Umbilical cord (tissue), 1 donor: ENCODE measurements at regions not wholly inside any gene's neighbourhood (a gene's known extent, or its start where the extent isn't known, plus 50 kb on each side); places are given as distances from the start of the nearest gene placed in this dataset.
A peak's percentile ranks its signal among the peaks of the same experiment; 100 is the strongest.

Experiments
- DNase-seq: peaks from one replicate; pipeline ENCODE4 v3.0.0-alpha.2; 2015; ENCODE audit warnings: low spot score

- no peak for DNase-seq
Observed at GRCh38 chr5:56350597-56351170, 117.6 kb upstream of the ANKRD55 start.

- peak; percentile 81 for DNase-seq
Observed at GRCh38 chr5:56350011-56350596, 117.0 kb upstream of the ANKRD55 start.

DNA sequence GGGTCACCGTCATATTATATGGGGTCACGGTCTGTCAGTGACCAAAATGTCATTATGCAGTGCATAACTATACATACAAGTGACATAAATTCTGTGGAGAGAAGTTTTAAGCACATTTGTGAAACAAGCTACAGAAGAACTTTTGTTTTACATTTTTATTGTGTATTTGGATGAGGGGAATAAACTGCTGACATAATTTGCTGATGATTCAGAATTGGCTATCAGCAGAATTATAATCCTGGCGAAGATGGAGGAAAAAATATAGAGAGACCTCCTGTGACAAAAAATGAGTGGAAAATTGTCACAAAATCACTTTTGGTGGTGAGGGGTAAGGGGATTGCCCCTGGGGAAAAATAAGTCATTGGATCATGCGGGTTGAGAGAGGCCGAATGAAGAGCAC lies 116.3 kb upstream of the ANKRD55 start:
- no peak for DNase-seq

- peak; percentile 81 for DNase-seq
Observed at GRCh38 chr5:56346741-56347535, 113.8 kb upstream of the ANKRD55 start.

DNA sequence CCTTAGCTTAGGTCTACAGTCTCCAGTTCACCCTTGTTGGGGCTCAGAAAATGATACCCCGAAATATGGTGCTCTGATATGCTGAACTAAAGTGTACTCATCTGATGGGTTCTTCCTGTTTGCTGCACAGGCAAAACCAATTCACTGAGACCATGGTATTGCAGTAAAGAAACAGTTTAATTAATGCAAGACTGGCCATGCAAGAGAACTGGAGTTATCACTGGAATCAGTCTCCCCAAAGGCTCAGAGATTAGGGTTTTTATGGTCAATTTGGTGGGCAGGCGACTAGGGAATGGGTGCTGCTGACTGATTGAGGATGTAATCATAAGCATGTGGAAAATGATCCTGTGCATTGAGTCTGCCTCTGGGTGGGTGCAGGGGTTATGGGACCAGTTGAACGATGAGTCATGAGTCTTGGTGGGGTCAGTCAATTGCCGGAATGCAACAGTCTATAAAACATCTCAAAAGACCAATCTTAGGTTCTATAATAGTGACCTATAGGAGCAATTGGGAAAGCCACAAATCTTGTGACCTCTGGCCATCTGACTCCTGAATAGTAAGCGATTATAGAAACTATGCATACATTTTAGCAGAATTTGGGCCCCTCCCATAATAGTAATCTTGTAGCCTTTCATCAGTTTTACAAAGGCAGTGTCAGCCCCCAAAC lies 113.0 kb upstream of the ANKRD55 start:
- DNase-seq = no peak

DNA sequence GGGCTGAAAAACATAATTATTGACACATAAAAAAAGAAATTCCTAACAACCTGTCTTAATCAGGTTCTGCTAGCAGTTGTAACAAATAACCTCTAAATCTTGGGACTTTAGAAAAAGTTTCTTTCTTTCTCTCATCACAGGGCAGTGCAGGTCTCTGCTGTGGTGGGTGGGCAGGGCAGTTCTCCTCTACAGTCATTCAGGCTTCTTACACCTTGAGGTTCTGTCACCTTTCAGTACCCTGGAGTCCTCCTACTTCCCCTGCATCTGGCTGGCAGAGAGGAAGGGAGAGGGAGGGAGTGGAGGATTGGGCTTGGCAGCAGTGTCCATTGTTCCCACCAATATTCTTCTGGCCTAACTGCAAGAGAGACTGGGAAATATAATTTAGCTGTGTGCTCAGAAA lies 112.2 kb upstream of the ANKRD55 start:
- DNase-seq = no peak

DNA sequence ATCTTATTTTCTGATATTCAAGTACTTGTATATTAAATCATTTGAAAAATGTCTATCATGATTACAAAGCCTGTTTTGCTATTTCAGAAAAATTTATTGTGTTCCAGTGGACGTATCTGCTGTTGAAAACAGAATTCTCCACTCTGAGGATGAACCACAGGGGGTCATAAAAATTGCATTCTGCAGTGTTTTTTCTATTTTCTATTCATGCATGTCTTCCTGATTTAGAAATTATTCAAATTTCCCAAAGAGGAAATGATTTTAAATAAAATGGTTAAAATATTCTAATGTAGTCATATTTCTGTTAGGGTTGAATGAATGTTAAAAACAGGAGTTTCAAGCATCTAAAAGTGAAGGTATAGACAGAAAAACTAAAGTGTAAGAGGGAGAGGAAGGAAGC lies 111.5 kb upstream of the ANKRD55 start:
- no peak for DNase-seq

GRCh38 chr5:56343988-56344387 lies 110.9 kb upstream of the ANKRD55 start:
- DNase-seq = peak; percentile 40

- DNase-seq = peak; percentile 68
Observed at GRCh38 chr5:56342616-56343015, 109.5 kb upstream of the ANKRD55 start.

- no peak for DNase-seq
Observed at GRCh38 chr5:56340196-56340980, 107.3 kb upstream of the ANKRD55 start.

DNA sequence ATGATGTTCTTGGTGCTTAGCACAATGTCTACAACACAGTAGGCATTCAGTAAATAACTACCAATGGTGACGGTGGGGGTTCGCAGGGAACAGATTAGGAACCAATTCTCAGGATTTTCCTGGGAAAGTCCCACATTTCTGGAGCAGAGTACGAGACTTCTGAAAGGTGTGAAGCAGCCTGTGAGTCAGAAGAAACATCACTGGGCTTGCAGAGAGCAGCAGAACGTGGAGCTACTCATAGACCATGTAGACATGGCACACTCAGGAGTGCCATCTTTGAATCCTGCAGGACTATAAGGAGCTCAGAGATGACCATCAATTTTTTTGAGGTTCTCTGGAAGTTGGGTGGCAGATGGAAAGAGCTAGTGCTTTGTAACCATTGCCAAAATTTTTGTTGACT lies 106.6 kb upstream of the ANKRD55 start:
- DNase-seq = no peak

GRCh38 chr5:56337715-56338319 lies 104.7 kb upstream of the ANKRD55 start:
- no peak for DNase-seq

GRCh38 chr5:56335212-56335611 lies 102.1 kb upstream of the ANKRD55 start:
- no peak for DNase-seq

DNA sequence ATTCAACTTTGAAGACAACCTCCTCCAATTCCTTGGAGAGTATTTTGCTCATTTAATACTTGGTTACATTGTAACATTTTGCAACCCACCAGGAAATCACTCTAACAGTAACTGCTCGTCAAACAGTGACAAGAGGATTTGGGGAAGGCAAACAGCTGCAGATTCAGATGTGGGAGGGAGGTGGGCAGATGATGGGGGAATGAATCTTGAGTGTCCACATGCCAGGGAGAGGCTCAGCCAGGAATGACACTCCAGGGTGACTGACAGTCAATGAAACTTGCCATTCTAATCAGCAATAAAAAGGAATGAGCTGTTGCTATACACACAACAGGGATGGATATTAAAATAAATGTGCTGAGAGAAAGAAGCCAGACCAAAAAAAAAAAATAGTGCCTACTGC lies 97.7 kb upstream of the ANKRD55 start:
- DNase-seq = no peak

DNA sequence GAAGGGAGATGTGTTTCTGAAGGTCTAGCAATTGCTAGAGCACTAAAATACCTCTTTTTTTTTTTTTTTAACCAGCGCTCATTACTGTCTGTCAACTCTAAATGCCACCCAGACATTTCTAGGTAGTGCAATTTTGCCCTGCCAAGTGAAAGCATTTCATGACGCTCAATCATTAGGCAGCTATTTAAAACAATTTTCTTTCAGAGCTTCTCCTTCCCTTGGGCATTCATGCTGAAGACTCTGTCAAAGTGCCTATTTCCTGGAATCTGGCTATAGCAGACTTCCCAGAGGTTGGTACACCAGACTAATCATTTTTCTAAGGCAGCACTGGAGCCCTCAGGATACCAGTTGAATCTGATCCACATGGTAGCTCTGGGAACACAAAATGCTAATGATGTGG lies 97.0 kb upstream of the ANKRD55 start:
- no peak for DNase-seq

DNA sequence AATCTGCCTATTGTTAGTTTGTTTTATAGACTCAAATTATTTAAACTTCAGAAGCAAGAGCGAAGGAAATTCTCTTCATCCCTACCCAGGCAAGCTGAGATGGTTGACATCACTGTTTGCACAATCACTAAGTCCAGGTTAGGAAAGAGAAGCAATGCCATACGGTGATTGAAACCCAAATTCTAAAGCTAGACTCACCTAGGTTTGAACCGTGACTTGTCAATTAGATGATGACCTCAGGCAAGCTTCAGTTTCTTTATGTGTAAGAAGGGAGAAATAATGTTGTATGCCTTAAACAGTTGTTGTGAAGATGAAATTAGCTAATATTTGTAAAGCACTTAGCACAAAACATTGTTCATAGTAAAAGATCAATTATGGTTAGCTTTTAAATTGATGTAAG lies 96.5 kb upstream of the ANKRD55 start:
- no peak for DNase-seq

DNA sequence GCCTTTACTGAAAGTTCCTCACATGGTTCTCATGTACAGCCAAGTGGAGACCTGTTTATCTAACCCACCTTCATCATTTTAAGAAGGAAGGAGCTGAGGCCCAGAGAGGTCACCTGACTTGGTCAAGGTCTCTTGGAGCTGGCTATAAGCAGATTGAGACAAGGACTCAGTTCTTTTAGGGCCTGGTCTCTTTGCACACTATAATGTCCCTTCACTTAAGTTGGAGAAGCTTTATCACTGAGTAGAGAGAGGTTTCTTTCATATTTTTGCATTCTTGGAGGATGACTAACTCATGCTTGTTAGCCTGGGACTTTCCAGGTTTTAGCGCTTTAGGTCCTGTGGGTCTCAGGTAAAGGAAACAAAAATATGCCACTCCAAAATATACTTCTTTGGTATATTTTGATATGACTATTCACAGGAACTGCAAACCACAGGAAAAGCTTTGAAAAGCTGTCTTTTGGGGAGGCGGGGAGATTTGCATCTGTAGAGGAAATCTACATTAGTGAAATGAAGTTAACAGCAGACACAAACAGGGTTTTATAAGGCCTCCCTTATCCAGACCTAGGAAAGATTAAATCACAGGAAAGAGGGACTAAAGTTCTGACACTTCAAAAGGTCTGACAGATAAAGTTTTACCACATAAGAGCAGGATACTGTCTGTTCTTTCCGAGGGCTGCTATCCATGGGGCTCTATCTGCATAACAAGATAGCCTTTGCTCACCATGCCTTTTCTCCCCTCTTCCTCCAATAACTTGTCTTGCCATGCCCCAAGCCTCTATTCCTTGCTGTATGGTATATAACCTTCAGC lies 95.8 kb upstream of the ANKRD55 start:
- DNase-seq = peak; percentile 79

- DNase-seq = peak; percentile 69
Observed at GRCh38 chr5:56327809-56328208, 94.7 kb upstream of the ANKRD55 start.

DNA sequence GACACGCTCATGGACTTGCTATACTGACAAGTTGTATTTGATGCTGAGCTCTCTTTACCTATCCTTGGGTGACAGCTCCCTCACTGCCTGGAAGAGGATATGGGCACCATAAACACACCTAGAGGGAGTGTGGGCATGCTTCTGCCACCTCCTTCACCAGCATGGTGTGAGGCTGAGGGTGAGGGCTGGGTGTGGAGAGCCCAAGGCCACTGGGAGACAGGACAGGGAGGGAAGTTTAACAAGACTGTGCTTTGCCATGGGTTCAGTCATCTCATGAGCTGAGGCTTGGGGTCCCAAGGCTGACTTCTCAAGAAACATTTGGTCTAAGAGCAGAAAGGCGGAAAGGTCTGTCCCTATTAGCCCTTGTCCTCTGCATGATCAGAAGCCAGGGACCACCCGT lies 93.6 kb upstream of the ANKRD55 start:
- no peak for DNase-seq

DNA sequence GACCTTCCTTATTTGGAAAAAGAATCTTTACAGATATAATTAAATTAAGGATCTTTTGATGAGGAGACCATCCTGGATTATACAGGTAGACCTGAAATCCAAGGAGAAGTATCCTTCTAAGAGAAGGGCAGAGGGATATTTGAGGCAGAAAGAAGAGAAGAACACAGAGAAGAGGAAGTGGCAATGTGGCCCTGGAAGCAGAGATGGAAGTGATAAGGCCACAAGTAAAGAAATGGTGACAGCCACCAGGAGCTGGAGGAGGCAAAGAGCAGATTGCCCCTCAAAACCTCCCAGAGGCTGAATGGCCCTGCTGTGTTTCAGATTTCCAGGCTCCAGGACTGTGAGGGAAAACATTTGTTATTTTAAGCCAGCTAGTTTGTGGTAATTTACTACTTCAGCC lies 93.0 kb upstream of the ANKRD55 start:
- no peak for DNase-seq

GRCh38 chr5:56325039-56325438 lies 91.9 kb upstream of the ANKRD55 start:
- DNase-seq = no peak
